Nephron progenitor cell (in vitro differentiated cells): ENCODE measurements at regions not wholly inside any gene's neighbourhood (a gene's known extent, or its start where the extent isn't known, plus 50 kb on each side); places are given as distances from the start of the nearest gene placed in this dataset.

ENCODE experiments used
- DNase-seq: peaks from one replicate; pipeline ENCODE4 v3.0.0; 2021
- H3K27ac Mint-ChIP-seq: 2 replicates; pipeline ENCODE4 v1.8.0; 2021; ENCODE audit warnings: mild to moderate bottlenecking, moderate library complexity, mixed read lengths
- H3K27me3 Mint-ChIP-seq: 2 replicates; pipeline ENCODE4 v1.8.0; 2021; ENCODE audit warnings: mild to moderate bottlenecking, low read depth, mixed read lengths; ENCODE audit not compliant: poor library complexity
- H3K36me3 Mint-ChIP-seq: 2 replicates; pipeline ENCODE4 v1.8.0; 2021; ENCODE audit warnings: low read depth, mixed read lengths
- H3K4me1 Mint-ChIP-seq: 2 replicates; pipeline ENCODE4 v1.8.0; 2021; ENCODE audit warnings: mixed read lengths
- H3K4me3 Mint-ChIP-seq: 2 replicates; pipeline ENCODE4 v1.8.0; 2021; ENCODE audit warnings: mild to moderate bottlenecking, moderate library complexity, mixed read lengths
- H3K9me3 Mint-ChIP-seq: 2 replicates; pipeline ENCODE4 v1.8.0; 2021; ENCODE audit warnings: mild to moderate bottlenecking, moderate library complexity, mixed read lengths
- TF ChIP-seq, protein P1 (sequence below): fragments of 200-600 bp; sonication (generic); IDR thresholded peaks from 2 replicates; pipeline ENCODE4 v1.5.0; 2021; ENCODE audit warnings: antibody characterized with exemption

DNA sequence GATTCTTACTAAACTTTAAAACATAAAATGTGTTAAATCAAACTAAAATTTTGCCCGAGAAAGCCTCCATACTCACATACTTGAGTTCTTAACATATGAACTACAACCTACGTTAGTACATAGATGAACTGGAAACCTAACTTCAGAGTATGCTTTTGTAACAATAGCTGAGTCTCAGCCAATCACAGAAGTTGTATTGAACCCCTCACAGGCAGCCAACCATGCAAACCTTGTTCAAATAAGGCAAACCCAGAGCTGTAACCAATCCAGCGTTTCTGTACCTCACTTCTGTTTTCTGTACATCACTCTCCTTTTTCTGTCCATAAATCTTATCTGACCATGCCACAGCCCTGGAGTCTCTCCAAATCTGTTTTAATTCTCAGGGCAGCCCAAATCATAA lies 157.3 kb upstream of the COL1A2 start:
- Mint-ChIP-seq H3K27ac (no peak overlapping the region), H3K27me3 (peaks cover 100% of the 10 kb centered on the region), H3K4me1 (peaks cover 17% of the 10 kb centered on the region), H3K9me3 (peaks cover 5% of the 10 kb centered on the region), H3K4me3 (no peak overlapping the region), H3K36me3 (no peaks in the 10 kb centered on the region)
- no peak for DNase-seq
- TF ChIP-seq, protein P1, sequence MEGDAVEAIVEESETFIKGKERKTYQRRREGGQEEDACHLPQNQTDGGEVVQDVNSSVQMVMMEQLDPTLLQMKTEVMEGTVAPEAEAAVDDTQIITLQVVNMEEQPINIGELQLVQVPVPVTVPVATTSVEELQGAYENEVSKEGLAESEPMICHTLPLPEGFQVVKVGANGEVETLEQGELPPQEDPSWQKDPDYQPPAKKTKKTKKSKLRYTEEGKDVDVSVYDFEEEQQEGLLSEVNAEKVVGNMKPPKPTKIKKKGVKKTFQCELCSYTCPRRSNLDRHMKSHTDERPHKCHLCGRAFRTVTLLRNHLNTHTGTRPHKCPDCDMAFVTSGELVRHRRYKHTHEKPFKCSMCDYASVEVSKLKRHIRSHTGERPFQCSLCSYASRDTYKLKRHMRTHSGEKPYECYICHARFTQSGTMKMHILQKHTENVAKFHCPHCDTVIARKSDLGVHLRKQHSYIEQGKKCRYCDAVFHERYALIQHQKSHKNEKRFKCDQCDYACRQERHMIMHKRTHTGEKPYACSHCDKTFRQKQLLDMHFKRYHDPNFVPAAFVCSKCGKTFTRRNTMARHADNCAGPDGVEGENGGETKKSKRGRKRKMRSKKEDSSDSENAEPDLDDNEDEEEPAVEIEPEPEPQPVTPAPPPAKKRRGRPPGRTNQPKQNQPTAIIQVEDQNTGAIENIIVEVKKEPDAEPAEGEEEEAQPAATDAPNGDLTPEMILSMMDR = no peak

DNA sequence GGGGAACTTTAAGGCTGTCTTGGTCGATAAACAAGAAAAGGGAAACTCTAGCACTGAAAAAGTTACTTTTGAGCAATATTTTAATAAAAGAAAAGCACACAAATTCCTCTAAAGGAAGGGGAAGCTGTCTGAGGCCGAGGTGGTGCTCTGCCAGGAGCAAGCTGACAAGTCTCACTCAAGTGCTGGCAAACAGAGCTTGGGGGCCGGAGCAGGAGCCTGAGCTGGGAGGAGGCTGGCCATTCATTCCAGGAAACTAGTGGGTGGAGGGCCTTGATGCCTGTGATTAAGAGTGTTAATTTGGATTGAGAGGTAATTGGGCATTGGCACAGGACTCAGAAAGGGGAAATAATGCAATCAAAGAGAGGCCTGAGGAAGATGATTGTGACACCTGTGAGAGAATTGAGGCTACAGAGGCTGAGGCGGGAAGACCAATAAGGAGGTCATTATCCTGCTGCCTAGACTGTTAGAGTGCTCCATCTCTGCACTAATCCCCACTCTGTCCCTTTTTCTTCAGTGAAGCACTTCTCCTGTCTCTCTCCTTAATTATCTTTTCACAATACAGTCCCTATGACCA lies 154.9 kb upstream of the COL1A2 start:
- no peak overlapping the region for H3K27ac Mint-ChIP-seq
- peak; percentile 14 for DNase-seq
- H3K36me3 Mint-ChIP-seq = no peaks in the 10 kb centered on the region
- H3K27me3 Mint-ChIP-seq = peaks cover 96% of the 10 kb centered on the region
- H3K4me1 Mint-ChIP-seq = peaks cover 17% of the 10 kb centered on the region
- TF ChIP-seq, protein P1 = no peak
- H3K9me3 Mint-ChIP-seq = no peaks in the 10 kb centered on the region
- no peak overlapping the region for H3K4me3 Mint-ChIP-seq

DNA sequence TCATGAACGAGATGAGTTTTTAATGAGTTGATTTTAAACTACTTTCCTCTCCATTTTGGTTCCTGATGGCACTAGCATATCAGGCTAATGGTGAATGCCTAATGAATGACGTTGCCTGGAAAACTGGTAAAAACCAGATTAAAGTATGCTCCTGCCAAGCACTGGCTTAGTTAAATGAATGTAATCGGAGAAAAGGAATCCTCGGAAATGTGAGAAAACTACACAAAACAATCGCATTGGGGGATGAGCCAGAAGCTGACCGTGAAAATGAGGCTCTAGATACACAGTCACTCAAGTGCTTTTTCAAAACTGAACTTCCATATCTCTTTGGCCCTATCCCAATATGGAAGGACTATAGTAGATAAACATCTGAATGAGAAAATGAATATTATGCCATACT lies 153.8 kb upstream of the COL1A2 start:
- H3K27ac Mint-ChIP-seq = no peak overlapping the region
- H3K4me1 Mint-ChIP-seq = peaks cover 17% of the 10 kb centered on the region
- TF ChIP-seq, protein P1 = no peak
- no peak for DNase-seq
- no peaks in the 10 kb centered on the region for H3K36me3 Mint-ChIP-seq
- H3K9me3 Mint-ChIP-seq = no peaks in the 10 kb centered on the region
- H3K4me3 Mint-ChIP-seq = no peak overlapping the region
- H3K27me3 Mint-ChIP-seq = peaks cover 96% of the 10 kb centered on the region

DNA sequence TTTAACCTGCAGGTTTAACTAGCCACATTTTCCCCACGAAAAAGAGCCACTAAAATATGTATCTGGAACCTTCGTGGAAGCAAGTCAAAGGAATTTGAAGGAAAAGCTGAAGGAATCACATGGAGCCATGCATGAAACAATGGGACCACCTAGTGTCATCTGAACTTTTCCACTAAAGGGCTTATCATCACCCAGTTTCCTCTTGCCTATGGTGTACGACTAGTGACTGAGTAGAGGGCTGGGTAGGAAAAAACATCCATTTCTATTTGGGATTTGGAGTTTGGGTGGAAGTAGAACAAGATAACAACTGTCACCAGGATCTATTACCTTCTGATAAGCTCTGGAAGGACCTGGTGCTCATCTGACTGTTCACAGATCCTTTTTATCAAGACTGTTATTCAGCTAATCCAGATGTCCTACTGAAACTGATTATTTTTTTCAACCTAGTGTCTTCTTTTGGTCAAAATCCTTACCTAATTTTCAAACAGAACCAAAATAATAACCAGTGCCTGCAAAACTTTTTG lies 153.2 kb upstream of the COL1A2 start:
- Mint-ChIP-seq H3K9me3 (no peaks in the 10 kb centered on the region), H3K27ac (no peak overlapping the region), H3K4me1 (peaks cover 17% of the 10 kb centered on the region), H3K36me3 (no peaks in the 10 kb centered on the region), H3K27me3 (peaks cover 95% of the 10 kb centered on the region), H3K4me3 (no peak overlapping the region)
- TF ChIP-seq, protein P1 = no peak
- DNase-seq = no peak

DNA sequence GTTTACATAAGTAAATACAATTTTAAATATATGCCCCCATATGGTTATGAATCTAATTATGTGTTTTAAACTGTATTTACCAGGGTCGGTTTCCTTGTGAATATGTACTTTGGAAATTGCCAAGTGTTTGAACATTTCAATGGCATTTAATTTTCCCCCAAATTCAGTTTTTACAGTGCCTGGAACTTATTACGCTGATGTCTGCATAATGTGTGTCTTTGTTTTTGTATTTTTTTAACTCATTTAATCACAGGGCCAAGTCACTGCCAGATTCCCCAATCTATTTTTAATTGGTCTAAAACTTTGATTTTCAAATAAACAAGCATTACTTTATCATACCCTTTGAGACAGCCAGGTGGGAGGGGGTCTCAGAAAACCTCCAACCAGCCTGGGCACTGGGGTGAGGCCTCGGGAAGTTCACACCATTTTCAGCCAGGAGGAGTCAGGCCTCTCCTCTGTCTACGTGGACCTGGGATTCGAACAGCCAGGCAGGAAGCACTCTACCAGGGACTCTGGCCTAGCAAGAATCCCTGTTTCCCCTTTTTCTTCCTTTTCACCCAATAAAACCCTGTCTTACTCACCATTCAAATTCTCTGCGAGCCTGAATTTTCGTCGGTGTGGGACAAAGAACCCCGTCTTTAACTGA lies 151.5 kb upstream of the COL1A2 start:
- no peaks in the 10 kb centered on the region for H3K36me3 Mint-ChIP-seq
- H3K27ac Mint-ChIP-seq = no peak overlapping the region
- H3K4me3 Mint-ChIP-seq = no peak overlapping the region
- H3K27me3 Mint-ChIP-seq = peaks cover 95% of the 10 kb centered on the region
- DNase-seq = peak; percentile 3
- TF ChIP-seq, protein P1 = no peak
- peaks cover 2% of the 10 kb centered on the region for H3K4me1 Mint-ChIP-seq
- H3K9me3 Mint-ChIP-seq = no peaks in the 10 kb centered on the region

DNA sequence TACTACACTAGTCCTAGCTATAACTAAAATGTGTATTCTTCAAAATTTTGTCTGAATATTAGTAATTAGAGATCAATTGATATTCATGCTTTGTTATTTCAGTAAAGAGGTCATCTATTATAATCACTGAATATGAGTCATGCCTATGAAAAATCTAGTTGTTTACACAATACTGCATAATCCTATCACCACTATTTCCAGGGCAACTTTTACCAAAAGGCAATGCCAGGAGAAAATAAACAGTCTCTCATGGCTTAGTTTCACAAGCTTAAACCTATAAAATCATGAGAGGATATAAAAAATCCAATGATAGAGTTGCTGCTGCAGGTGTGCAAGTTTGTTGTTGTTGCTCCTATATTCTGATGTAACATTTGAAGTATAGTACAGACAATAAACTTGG lies 149.9 kb upstream of the COL1A2 start:
- no peak overlapping the region for H3K4me3 Mint-ChIP-seq
- H3K4me1 Mint-ChIP-seq = no peaks in the 10 kb centered on the region
- H3K27ac Mint-ChIP-seq = no peak overlapping the region
- no peaks in the 10 kb centered on the region for H3K36me3 Mint-ChIP-seq
- peaks cover 95% of the 10 kb centered on the region for H3K27me3 Mint-ChIP-seq
- TF ChIP-seq, protein P1 = no peak
- H3K9me3 Mint-ChIP-seq = no peaks in the 10 kb centered on the region
- DNase-seq = no peak
